OCI-LY3 (cell line): ENCODE measurements at regions not wholly inside any gene's neighbourhood (a gene's known extent, or its start where the extent isn't known, plus 50 kb on each side); places are given as distances from the start of the nearest gene placed in this dataset.

Experiments used
- H2AFZ ChIP-seq: fragments of 200-600, 300-600 bp; shearing (Covaris generic); 2 replicates; pipeline ENCODE4 v1.6.0; 2014; ENCODE audit warnings: antibody characterized with exemption, low read depth, low read length
- H3K27ac ChIP-seq: fragments of 200-600, 300-600 bp; sonication (generic); 2 replicates; pipeline ENCODE4 v1.5.1; 2014; ENCODE audit warnings: mild to moderate bottlenecking, low read length, moderate library complexity, mixed read lengths
- H3K27me3 ChIP-seq: fragments of 200-600, 300-600 bp; sonication (generic); 2 replicates; pipeline ENCODE4 v1.6.1; 2014; ENCODE audit warnings: low read depth, low read length, mixed read lengths
- H3K36me3 ChIP-seq: fragments of 200-600, 300-600 bp; sonication (generic); replicated peaks from 2 replicates; pipeline ENCODE3; 2014; ENCODE audit warnings: low read depth, low read length, mixed read lengths
- H3K4me1 ChIP-seq: fragments of 300-600, 200-600 bp; sonication (generic); 2 replicates; pipeline ENCODE4 v1.6.1; 2014; ENCODE audit warnings: low read length, mixed read lengths
- H3K4me2 ChIP-seq: fragments of 200-600, 300-600 bp; sonication (generic); 2 replicates; pipeline ENCODE4 v1.6.1; 2014; ENCODE audit warnings: low read length, mixed read lengths
- H3K4me3 ChIP-seq: fragments of 300-600, 200-600 bp; sonication (generic); 2 replicates; pipeline ENCODE4 v1.5.1; 2014; ENCODE audit warnings: antibody characterized with exemption, mild to moderate bottlenecking, low read length, moderate library complexity
- H3K79me2 ChIP-seq: fragments of 300-600, 200-600 bp; shearing (Covaris generic); 2 replicates; pipeline ENCODE4 v1.6.1; 2014; ENCODE audit warnings: mild to moderate bottlenecking, low read length, mixed read lengths
- H3K9ac ChIP-seq: fragments of 300-600, 200-600 bp; shearing (Covaris generic); 2 replicates; pipeline ENCODE4 v1.6.0; 2014; ENCODE audit warnings: mild to moderate bottlenecking, low read length, moderate library complexity
- H3K9me3 ChIP-seq: fragments of 200-600, 300-600 bp; shearing (Covaris generic); 2 replicates; pipeline ENCODE4 v1.6.1; 2014; ENCODE audit warnings: low read length, mixed read lengths; ENCODE audit not compliant: insufficient read depth
- H4K20me1 ChIP-seq: fragments of 200-600, 300-600 bp; sonication (generic); 2 replicates; pipeline ENCODE4 v1.6.1; 2016; ENCODE audit warnings: low read length, mixed read lengths; ENCODE audit not compliant: insufficient read depth
- CTCF ChIP-seq: fragments of 200-600, 300-600 bp; sonication (generic); IDR thresholded peaks from 2 replicates; pipeline ENCODE4 v1.5.1; 2014; ENCODE audit warnings: antibody characterized with exemption, low read length, low read depth
- EZH2phosphoT487 ChIP-seq: fragments of 200-600 bp; shearing (Covaris generic); IDR thresholded peaks from 2 replicates; pipeline ENCODE4 v1.6.1; 2018; ENCODE audit warnings: antibody characterized with exemption, mixed run types, low read depth

- H3K36me3 ChIP-seq: no peaks in the 10 kb centered on the region
- H3K4me1 ChIP-seq: peaks cover 15% of the 10 kb centered on the region
- H3K27me3 ChIP-seq: no peaks in the 10 kb centered on the region; the same call in 1 of the 2 replicates
- no peaks in the 10 kb centered on the region for H3K9me3 ChIP-seq
- no peak overlapping the region for H3K4me3 ChIP-seq
- no peak overlapping the region for H3K27ac ChIP-seq
- no peak overlapping the region for H2AFZ ChIP-seq
- TF ChIP-seq EZH2phosphoT487 (no peak), CTCF (no peak)
- H3K79me2 ChIP-seq: no peaks in the 10 kb centered on the region
- H4K20me1 ChIP-seq: no peaks in the 10 kb centered on the region
- H3K4me2 ChIP-seq: no peak overlapping the region
- H3K9ac ChIP-seq: no peak overlapping the region
Measured at GRCh38 chr1:116230712-116231111, 119.5 kb downstream of the MAB21L3 start.

DNA sequence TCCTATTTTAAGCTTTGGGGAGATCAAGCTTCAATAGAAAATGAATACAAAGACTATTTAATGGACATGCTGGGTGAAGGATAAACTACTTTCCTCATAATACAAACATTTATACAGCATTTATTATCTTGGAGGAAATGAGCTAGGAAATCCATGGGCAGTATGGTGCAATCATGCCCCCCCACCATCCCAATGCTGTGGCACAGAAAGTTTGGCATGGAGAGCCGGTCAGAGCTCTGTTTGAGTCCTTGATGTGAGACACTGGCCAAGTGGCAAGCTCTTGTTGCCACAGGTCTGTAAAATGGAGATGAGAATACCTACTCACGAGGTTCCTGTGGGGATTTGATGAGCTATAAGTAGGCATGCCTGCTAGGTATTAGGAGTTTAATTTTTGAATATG is 120.6 kb downstream of the MAB21L3 start:
- TF ChIP-seq EZH2phosphoT487: no peak
- H3K27me3 ChIP-seq: no peaks in the 10 kb centered on the region; the same call in 1 of the 2 replicates

GRCh38 chr1:116232989-116233514 is 121.9 kb downstream of the MAB21L3 start:
- H3K36me3 ChIP-seq: no peaks in the 10 kb centered on the region

More for the DNA sequence above, 120.6 kb downstream of the MAB21L3 start:
- Histone ChIP-seq H3K79me2 (no peaks in the 10 kb centered on the region), H3K4me1 (peaks cover 6% of the 10 kb centered on the region), H3K4me2 (no peak overlapping the region), H2AFZ (no peak overlapping the region), H3K9me3 (no peaks in the 10 kb centered on the region), H3K36me3 (no peaks in the 10 kb centered on the region), H4K20me1 (no peaks in the 10 kb centered on the region), H3K4me3 (no peak overlapping the region), H3K27ac (no peak overlapping the region), H3K9ac (no peak overlapping the region)

DNA sequence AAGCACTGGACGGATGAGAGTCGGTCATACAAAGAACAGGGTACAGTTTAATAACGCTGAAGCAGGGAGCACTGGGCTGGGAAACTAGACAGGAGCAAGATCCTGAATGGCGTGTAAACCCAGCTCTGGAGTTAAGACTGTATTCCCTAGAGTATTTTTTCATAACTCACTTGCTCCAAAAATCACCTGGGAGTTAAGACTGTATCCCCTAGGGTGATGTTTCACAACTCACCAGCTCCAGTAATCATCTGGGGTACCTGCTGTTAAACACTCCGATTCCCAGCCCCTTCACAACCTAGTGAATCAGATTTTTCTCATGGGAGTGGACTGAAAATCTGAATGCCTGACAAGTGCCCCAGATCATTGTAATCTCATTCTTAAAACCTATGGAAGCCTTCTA is 123.2 kb downstream of the MAB21L3 start:
- Histone ChIP-seq H3K27me3 (no peaks in the 10 kb centered on the region; the same call in 1 of the 2 replicates), H3K9ac (no peak overlapping the region), H3K4me2 (no peak overlapping the region), H2AFZ (no peak overlapping the region), H3K9me3 (no peaks in the 10 kb centered on the region), H3K4me3 (no peak overlapping the region), H3K27ac (no peak overlapping the region), H3K36me3 (no peaks in the 10 kb centered on the region), H4K20me1 (no peaks in the 10 kb centered on the region), H3K4me1 (peaks cover 2% of the 10 kb centered on the region; the same call in 1 of the 2 replicates), H3K79me2 (no peaks in the 10 kb centered on the region)
- no peak for TF ChIP-seq EZH2phosphoT487
- no peak for TF ChIP-seq CTCF

More at GRCh38 chr1:116232989-116233514, 121.9 kb downstream of the MAB21L3 start:
- TF ChIP-seq EZH2phosphoT487: no peak
- TF ChIP-seq CTCF: 0 out of 2 replicates have a peak, but pooled peaks have one; percentile 23
- H3K4me3 ChIP-seq: no peak overlapping the region
- no peaks in the 10 kb centered on the region for H3K9me3 ChIP-seq
- no peaks in the 10 kb centered on the region for H3K79me2 ChIP-seq
- H3K9ac ChIP-seq: no peak overlapping the region
- no peak overlapping the region for H3K27ac ChIP-seq
- no peaks in the 10 kb centered on the region for H4K20me1 ChIP-seq
- H2AFZ ChIP-seq: no peak overlapping the region
- H3K4me2 ChIP-seq: no peak overlapping the region
- H3K27me3 ChIP-seq: no peaks in the 10 kb centered on the region; the same call in 1 of the 2 replicates
- peaks cover 6% of the 10 kb centered on the region; the same call in 1 of the 2 replicates for H3K4me1 ChIP-seq
